ENCODE measurements at regions not wholly inside any gene's neighbourhood (a gene's known extent, or its start where the extent isn't known, plus 50 kb on each side); places are given as distances from the start of the nearest gene placed in this dataset.
"Not testable (repeated sequence)": the region's sequence is repeated elsewhere in the genome, so short reads cannot be mapped to it uniquely, and the experiment has no call there.

GRCh38 chr14:89697281-89698060 is 257.1 kb downstream of the EFCAB11 start:
- no peak for DNase-seq (ENCODE audit: low spot score)

GRCh38 chr14:89695846-89696245 is 258.7 kb downstream of the EFCAB11 start:
- no peak for DNase-seq (ENCODE audit: low spot score)

GRCh38 chr14:89690139-89690538 is 264.4 kb downstream of the EFCAB11 start:
- DNase-seq (ENCODE audit: low spot score): no peak

GRCh38 chr14:89689711-89690110 is 264.8 kb downstream of the EFCAB11 start:
- not testable (repeated sequence) for DNase-seq (ENCODE audit: low spot score)

- DNase-seq (ENCODE audit: low spot score): no peak
These were observed 265.9 kb downstream of the EFCAB11 start for GRCh38 chr14:89688507-89689211.

GRCh38 chr14:89687129-89687528 is 267.4 kb downstream of the EFCAB11 start:
- not testable (repeated sequence) for DNase-seq (ENCODE audit: low spot score)

GRCh38 chr14:89684139-89684538 is 267.1 kb upstream of the FOXN3 start:
- no peak for DNase-seq (ENCODE audit: low spot score)

GRCh38 chr14:89681086-89682018 is 264.3 kb upstream of the FOXN3 start:
- no peak for DNase-seq (ENCODE audit: low spot score)

GRCh38 chr14:89680156-89680555 is 263.1 kb upstream of the FOXN3 start:
- DNase-seq (ENCODE audit: low spot score): no peak

GRCh38 chr14:89678768-89679167 is 261.7 kb upstream of the FOXN3 start:
- no peak for DNase-seq (ENCODE audit: low spot score)

GRCh38 chr14:89675590-89675989 is 258.6 kb upstream of the FOXN3 start:
- no peak for DNase-seq (ENCODE audit: low spot score)

- no peak for DNase-seq (ENCODE audit: low spot score)
These were observed 257.9 kb upstream of the FOXN3 start for GRCh38 chr14:89674936-89675335.

- DNase-seq (ENCODE audit: low spot score): no peak
These were observed 257.2 kb upstream of the FOXN3 start for GRCh38 chr14:89674240-89674639.

- DNase-seq (ENCODE audit: low spot score): no peak
These were observed 256.6 kb upstream of the FOXN3 start for GRCh38 chr14:89673512-89674225.

GRCh38 chr14:89672636-89673511 is 255.8 kb upstream of the FOXN3 start:
- DNase-seq (ENCODE audit: low spot score): peak; percentile 31

GRCh38 chr14:89669193-89669592 is 252.2 kb upstream of the FOXN3 start:
- DNase-seq (ENCODE audit: low spot score): no peak

GRCh38 chr14:89667983-89668382 is 250.9 kb upstream of the FOXN3 start:
- no peak for DNase-seq (ENCODE audit: low spot score)

GRCh38 chr14:89665300-89666081 is 248.5 kb upstream of the FOXN3 start:
- not testable (repeated sequence) for DNase-seq (ENCODE audit: low spot score)

GRCh38 chr14:89661392-89661791 is 244.4 kb upstream of the FOXN3 start:
- no peak for DNase-seq (ENCODE audit: low spot score)
